ENCODE measurements at regions not wholly inside any gene's neighbourhood (a gene's known extent, or its start where the extent isn't known, plus 50 kb on each side); places are given as distances from the start of the nearest gene placed in this dataset.

- TF ChIP-seq EP300 (IDR thresholded peaks at IDR 0.05) (no peak), POLR2A (IDR thresholded peaks at IDR 0.05) (no peak), CTCF (IDR thresholded peaks at IDR 0.05) (no peak)
Measured at GRCh38 chr2:58939388-58939787, 698.3 kb upstream of the FANCL start.

GRCh38 chr2:58938988-58939387, 697.9 kb upstream of the FANCL start:
- no peaks in the 10 kb centered on the region for H3K36me3 ChIP-seq
- H3K27ac ChIP-seq: no peak overlapping the region
- no peaks in the 10 kb centered on the region for H3K9me3 ChIP-seq
- intact Hi-C loops (cut with DNase I): no loop called here
- TF ChIP-seq CTCF (IDR thresholded peaks at IDR 0.05) (no peak), EP300 (IDR thresholded peaks at IDR 0.05) (no peak), POLR2A (IDR thresholded peaks at IDR 0.05) (no peak)
- no peaks in the 10 kb centered on the region for H3K27me3 ChIP-seq
- H3K4me1 ChIP-seq (ENCODE audit: insufficient read depth): no peaks in the 10 kb centered on the region
- 91 to 94% (median 94%) methylated on average over 1 of the region's 1 CpG for WGBS, 3 donors
- no peak for DNase-seq
- no peak overlapping the region for H3K4me3 ChIP-seq

More at GRCh38 chr2:58939388-58939787, 698.3 kb upstream of the FANCL start:
- no peak overlapping the region for H3K27ac ChIP-seq
- no peak overlapping the region for H3K4me3 ChIP-seq
- DNase-seq: no peak
- H3K27me3 ChIP-seq: no peaks in the 10 kb centered on the region
- no peaks in the 10 kb centered on the region for H3K4me1 ChIP-seq (ENCODE audit: insufficient read depth)
- intact Hi-C loops (cut with DNase I): no loop called here
- H3K9me3 ChIP-seq: no peaks in the 10 kb centered on the region
- H3K36me3 ChIP-seq: no peaks in the 10 kb centered on the region

GRCh38 chr2:58932801-58933200, 691.7 kb upstream of the FANCL start:
- H3K9me3 ChIP-seq: no peaks in the 10 kb centered on the region

GRCh38 chr2:58930537-58930936, 689.4 kb upstream of the FANCL start:
- DNase-seq: no peak
- Histone ChIP-seq H3K27me3 (no peaks in the 10 kb centered on the region), H3K4me3 (no peak overlapping the region), H3K27ac (no peak overlapping the region), H3K9me3 (no peaks in the 10 kb centered on the region), H3K4me1 (ENCODE audit: insufficient read depth) (no peaks in the 10 kb centered on the region), H3K36me3 (no peaks in the 10 kb centered on the region)
- intact Hi-C loops (cut with DNase I): no loop called here
- TF ChIP-seq CTCF (IDR thresholded peaks at IDR 0.05) (no peak), EP300 (IDR thresholded peaks at IDR 0.05) (no peak), POLR2A (IDR thresholded peaks at IDR 0.05) (no peak)
- WGBS, 3 donors: 77 to 87% (median 77%) methylated on average over 5 of the region's 5 CpGs

More at GRCh38 chr2:58932801-58933200, 691.7 kb upstream of the FANCL start:
- no peak overlapping the region for H3K4me3 ChIP-seq
- H3K36me3 ChIP-seq: no peaks in the 10 kb centered on the region
- no peak overlapping the region for H3K27ac ChIP-seq
- WGBS, 3 donors: 83 to 91% (median 87%) methylated on average over 3 of the region's 3 CpGs
- no peak for DNase-seq
- TF ChIP-seq POLR2A (IDR thresholded peaks at IDR 0.05) (no peak), CTCF (IDR thresholded peaks at IDR 0.05) (no peak), EP300 (IDR thresholded peaks at IDR 0.05) (no peak)
- H3K27me3 ChIP-seq: no peaks in the 10 kb centered on the region
- intact Hi-C loops (cut with DNase I): no loop called here
- no peaks in the 10 kb centered on the region for H3K4me1 ChIP-seq (ENCODE audit: insufficient read depth)

GRCh38 chr2:58928973-58929372, 687.8 kb upstream of the FANCL start:
- no peak overlapping the region for H3K4me3 ChIP-seq
- H3K4me1 ChIP-seq (ENCODE audit: insufficient read depth): no peaks in the 10 kb centered on the region
- intact Hi-C loops (cut with DNase I): no loop called here
- no peak for TF ChIP-seq POLR2A (IDR thresholded peaks at IDR 0.05)
- TF ChIP-seq EP300 (IDR thresholded peaks at IDR 0.05): no peak
- no peak for TF ChIP-seq CTCF (IDR thresholded peaks at IDR 0.05)
- H3K27ac ChIP-seq: no peak overlapping the region
- H3K9me3 ChIP-seq: no peaks in the 10 kb centered on the region
- H3K36me3 ChIP-seq: no peaks in the 10 kb centered on the region
- DNase-seq: no peak
- no peaks in the 10 kb centered on the region for H3K27me3 ChIP-seq
